ENCODE measurements at regions not wholly inside any gene's neighbourhood (a gene's known extent, or its start where the extent isn't known, plus 50 kb on each side); places are given as distances from the start of the nearest gene placed in this dataset.

- TF ChIP-seq EZH2 (IDR thresholded peaks at IDR 0.05; ENCODE audit: low read depth, low read length, severe bottlenecking) (no peak), SAP30 (IDR thresholded peaks at IDR 0.05; ENCODE audit: insufficient read depth, insufficient replicate concordance, low read length) (no peak), RFX5 (IDR thresholded peaks at IDR 0.05; ENCODE audit: borderline replicate concordance, low read depth, low read length) (no peak), SP1 (IDR thresholded peaks at IDR 0.05; ENCODE audit: low read depth, low read length) (no peak), JUND (IDR thresholded peaks at IDR 0.05; ENCODE audit: low read length) (no peak), CBX8 (IDR thresholded peaks at IDR 0.05; ENCODE audit: borderline replicate concordance, low read depth, low read length) (no peak), SIRT6 (IDR thresholded peaks at IDR 0.05; ENCODE audit: low read length) (no peak), SP2 (IDR thresholded peaks at IDR 0.05; ENCODE audit: low read length) (no peak), JUN (IDR thresholded peaks at IDR 0.05; ENCODE audit: low read depth, low read length) (no peak)
These were observed 125.4 kb upstream of the BOD1 start (continued) for GRCh38 chr5:173741729-173742431.
